PC-9 (cell line): ENCODE measurements at regions not wholly inside any gene's neighbourhood (a gene's known extent, or its start where the extent isn't known, plus 50 kb on each side); places are given as distances from the start of the nearest gene placed in this dataset.
A peak's percentile ranks its signal among the peaks of the same experiment; 100 is the strongest.

Experiments
- BruUV-seq: library from RNA; stranded (reverse); fragments of 400-500 nt; replicated peaks from 2 replicates; lab custom pipeline; 2021; lab: Mats Ljungman, UMichigan
- CTCF ChIA-PET: fragments of 300-600 bp; sonication (Branson Sonifier 250); formaldehyde crosslinking; loops from one replicate; lab custom pipeline; 2022; ENCODE audit warnings: antibody characterized with exemption; lab: Charles Lee
- POLR2A ChIA-PET: fragments of 300-600 bp; sonication (Branson Sonifier 250); formaldehyde crosslinking; loops from one replicate; lab custom pipeline; 2022; ENCODE audit warnings: antibody characterized with exemption; ENCODE audit not compliant: unreplicated experiment; lab: Charles Lee
- DNase-seq, 2 experiments: peaks; one replicate each; pipeline versions ENCODE4 v3.0.0 to v3.0.0-alpha.2; 2015 to 2022; ENCODE audit warnings: mixed read lengths in 1 of 2
- H2AFZ ChIP-seq: fragments of 200-600 bp; sonication (generic); 2 replicates; pipeline ENCODE4 v1.8.1; 2017; ENCODE audit warnings: antibody characterized with exemption
- H3F3A ChIP-seq: fragments of 200-600 bp; sonication (generic); 2 replicates; pipeline ENCODE4 v1.8.1; 2017; ENCODE audit warnings: antibody characterized with exemption, mild to moderate bottlenecking, low read depth; ENCODE audit not compliant: insufficient read depth
- H3K27ac ChIP-seq: fragments of 200-600 bp; sonication (generic); 2 replicates; pipeline ENCODE4 v1.6.1; 2016; ENCODE audit warnings: mixed run types
- H3K27me3 ChIP-seq: fragments of 200-600 bp; sonication (generic); 2 replicates; pipeline ENCODE4 v1.6.1; 2016; ENCODE audit warnings: low read depth, mixed run types; ENCODE audit not compliant: insufficient read depth
- H3K36me3 ChIP-seq: fragments of 200-600 bp; sonication (generic); 2 replicates; pipeline ENCODE4 v1.6.1; 2016; ENCODE audit warnings: low read depth, mixed run types
- H3K4me1 ChIP-seq: fragments of 200-600 bp; sonication (generic); replicated peaks from 2 replicates; pipeline ENCODE4 v1.6.1; 2016; ENCODE audit warnings: mixed run types; ENCODE audit not compliant: insufficient read depth
- H3K4me2 ChIP-seq: fragments of 200-600 bp; sonication (generic); 2 replicates; pipeline ENCODE4 v1.6.1; 2017; ENCODE audit warnings: mixed run types
- H3K4me3 ChIP-seq: fragments of 200-600 bp; sonication (generic); 2 replicates; pipeline ENCODE4 v1.6.1; 2016; ENCODE audit warnings: mixed run types
- H3K79me2 ChIP-seq: fragments of 200-600 bp; sonication (generic); 2 replicates; pipeline ENCODE4 v1.6.1; 2017; ENCODE audit warnings: low read depth, mixed run types
- H3K9me2 ChIP-seq: fragments of 200-600 bp; sonication (generic); 2 replicates; pipeline ENCODE4 v1.8.1; 2017; ENCODE audit warnings: mild to moderate bottlenecking; ENCODE audit not compliant: insufficient read depth
- H3K9me3 ChIP-seq: fragments of 200-600 bp; sonication (generic); 2 replicates; pipeline ENCODE4 v1.8.1; 2016; ENCODE audit warnings: low read depth; ENCODE audit not compliant: insufficient read depth
- H4K20me1 ChIP-seq: fragments of 200-600 bp; sonication (generic); 2 replicates; pipeline ENCODE4 v1.8.1; 2017; ENCODE audit not compliant: insufficient read depth
- EZH2 ChIP-seq: fragments of 200-600 bp; sonication (generic); IDR thresholded peaks from 2 replicates; pipeline ENCODE4 v1.8.0; 2017; ENCODE audit warnings: antibody characterized with exemption, low read depth
- intact Hi-C: fragments of 100-400 bp; cut with micrococcal nuclease; formaldehyde crosslinking; loops from one replicate; pipeline ENCODE4 v1.10.0; 2022; ENCODE audit not compliant: unreplicated experiment
- TF ChIP-seq, protein P1 (sequence below): fragments of 200-600 bp; sonication (generic); conservative IDR thresholded peaks from 2 replicates; pipeline ENCODE4 v1.6.1; 2017; ENCODE audit warnings: mixed run types, antibody characterized with exemption, mild to moderate bottlenecking, moderate library complexity

DNA sequence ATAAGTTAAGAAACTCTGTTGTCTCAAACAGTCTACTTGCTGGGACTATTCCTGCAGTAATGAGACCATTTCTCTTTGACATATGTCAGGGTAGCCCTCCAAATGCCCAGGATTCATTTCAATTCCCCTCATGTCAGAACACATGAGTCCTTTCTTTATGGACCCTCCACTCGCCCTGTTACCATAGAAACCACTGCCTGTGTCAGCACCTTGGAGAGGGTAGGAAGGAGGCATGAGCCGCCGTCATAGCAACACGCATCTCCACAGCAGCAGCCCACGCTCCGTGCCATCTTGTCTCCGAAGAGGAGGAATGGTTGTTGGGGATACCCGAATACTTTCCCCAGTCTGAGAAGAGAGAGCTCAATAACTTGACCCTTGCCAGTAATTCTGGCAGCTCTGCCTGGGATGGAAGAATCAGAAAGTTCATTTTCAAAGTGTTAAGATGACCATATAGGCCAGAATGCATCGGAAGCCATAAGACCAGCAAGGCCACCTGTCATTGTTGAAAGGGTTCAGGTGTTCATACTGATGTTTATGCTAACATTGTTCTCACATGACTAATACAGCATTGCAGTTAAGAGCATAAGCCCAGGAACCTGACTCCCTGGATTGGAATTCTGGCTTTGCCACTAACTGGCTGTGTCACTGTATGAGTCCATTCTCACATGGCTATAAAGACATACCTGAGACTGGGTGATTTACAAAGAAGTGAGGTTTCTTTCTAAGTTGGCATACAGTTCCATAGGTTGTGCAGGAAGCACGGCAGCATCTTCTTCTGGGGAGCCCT, 141.3 kb downstream of the ABCC12 start:
- H3K36me3 ChIP-seq = no peaks in the 10 kb centered on the region
- BruUV-seq = no TSS peak
- ChIA-PET POLR2A (interaction anchor here (0.6 kb wide), 1 partner anchor 112 kb away, joined by 3 read pairs; no protein-coding TSS in a partner anchor), CTCF (no interaction called here)
- intact Hi-C loops = loop anchor here (5.0 kb wide), 1 partner anchor 127 kb away; no protein-coding TSS in a partner anchor
- no peaks in the 10 kb centered on the region for H3K9me2 ChIP-seq
- H3K4me3 ChIP-seq = no peak overlapping the region
- H3K9me3 ChIP-seq = no peaks in the 10 kb centered on the region; the same call in 1 of the 2 replicates
- no peaks in the 10 kb centered on the region for H3K27me3 ChIP-seq
- no peak for TF ChIP-seq EZH2
- TF ChIP-seq, protein P1, sequence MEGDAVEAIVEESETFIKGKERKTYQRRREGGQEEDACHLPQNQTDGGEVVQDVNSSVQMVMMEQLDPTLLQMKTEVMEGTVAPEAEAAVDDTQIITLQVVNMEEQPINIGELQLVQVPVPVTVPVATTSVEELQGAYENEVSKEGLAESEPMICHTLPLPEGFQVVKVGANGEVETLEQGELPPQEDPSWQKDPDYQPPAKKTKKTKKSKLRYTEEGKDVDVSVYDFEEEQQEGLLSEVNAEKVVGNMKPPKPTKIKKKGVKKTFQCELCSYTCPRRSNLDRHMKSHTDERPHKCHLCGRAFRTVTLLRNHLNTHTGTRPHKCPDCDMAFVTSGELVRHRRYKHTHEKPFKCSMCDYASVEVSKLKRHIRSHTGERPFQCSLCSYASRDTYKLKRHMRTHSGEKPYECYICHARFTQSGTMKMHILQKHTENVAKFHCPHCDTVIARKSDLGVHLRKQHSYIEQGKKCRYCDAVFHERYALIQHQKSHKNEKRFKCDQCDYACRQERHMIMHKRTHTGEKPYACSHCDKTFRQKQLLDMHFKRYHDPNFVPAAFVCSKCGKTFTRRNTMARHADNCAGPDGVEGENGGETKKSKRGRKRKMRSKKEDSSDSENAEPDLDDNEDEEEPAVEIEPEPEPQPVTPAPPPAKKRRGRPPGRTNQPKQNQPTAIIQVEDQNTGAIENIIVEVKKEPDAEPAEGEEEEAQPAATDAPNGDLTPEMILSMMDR = no peak
- H3K4me1 ChIP-seq = peaks cover 16% of the 10 kb centered on the region
- H2AFZ ChIP-seq = no peak overlapping the region
- H4K20me1 ChIP-seq = no peaks in the 10 kb centered on the region
- H3K79me2 ChIP-seq = no peaks in the 10 kb centered on the region
- peak overlapping the region; percentile 89 for H3K27ac ChIP-seq
- H3K4me2 ChIP-seq = peak overlapping the region; percentile 32
- peaks cover 15% of the 10 kb centered on the region; the same call in 1 of the 2 replicates for H3F3A ChIP-seq
- peak; percentile 55 to 95 for DNase-seq

GRCh38 chr16:48013491-48013901, 142.3 kb downstream of the ABCC12 start:
- Histone ChIP-seq H3K4me3 (no peak overlapping the region), H3K9me2 (no peaks in the 10 kb centered on the region), H3K36me3 (no peaks in the 10 kb centered on the region), H2AFZ (no peak overlapping the region), H3F3A (peaks cover 15% of the 10 kb centered on the region; the same call in 1 of the 2 replicates), H3K27me3 (no peaks in the 10 kb centered on the region), H3K9me3 (no peaks in the 10 kb centered on the region; the same call in none of the 2 replicates), H4K20me1 (no peaks in the 10 kb centered on the region), H3K4me2 (no peak overlapping the region), H3K79me2 (no peaks in the 10 kb centered on the region), H3K4me1 (peaks cover 16% of the 10 kb centered on the region), H3K27ac (peak overlapping the region; percentile 89)
- POLR2A ChIA-PET = interaction anchor here (0.7 kb wide), 1 partner anchor 170 kb away, joined by 6 read pairs; no protein-coding TSS in a partner anchor
- CTCF ChIA-PET = no interaction called here
- TF ChIP-seq, protein P1 = no peak
- TF ChIP-seq EZH2 = no peak
- intact Hi-C loops = loop anchor here (5.0 kb wide), 1 partner anchor 126 kb away; no protein-coding TSS in a partner anchor
- peak; percentile 53 to 56 for DNase-seq
- no TSS peak for BruUV-seq

DNA sequence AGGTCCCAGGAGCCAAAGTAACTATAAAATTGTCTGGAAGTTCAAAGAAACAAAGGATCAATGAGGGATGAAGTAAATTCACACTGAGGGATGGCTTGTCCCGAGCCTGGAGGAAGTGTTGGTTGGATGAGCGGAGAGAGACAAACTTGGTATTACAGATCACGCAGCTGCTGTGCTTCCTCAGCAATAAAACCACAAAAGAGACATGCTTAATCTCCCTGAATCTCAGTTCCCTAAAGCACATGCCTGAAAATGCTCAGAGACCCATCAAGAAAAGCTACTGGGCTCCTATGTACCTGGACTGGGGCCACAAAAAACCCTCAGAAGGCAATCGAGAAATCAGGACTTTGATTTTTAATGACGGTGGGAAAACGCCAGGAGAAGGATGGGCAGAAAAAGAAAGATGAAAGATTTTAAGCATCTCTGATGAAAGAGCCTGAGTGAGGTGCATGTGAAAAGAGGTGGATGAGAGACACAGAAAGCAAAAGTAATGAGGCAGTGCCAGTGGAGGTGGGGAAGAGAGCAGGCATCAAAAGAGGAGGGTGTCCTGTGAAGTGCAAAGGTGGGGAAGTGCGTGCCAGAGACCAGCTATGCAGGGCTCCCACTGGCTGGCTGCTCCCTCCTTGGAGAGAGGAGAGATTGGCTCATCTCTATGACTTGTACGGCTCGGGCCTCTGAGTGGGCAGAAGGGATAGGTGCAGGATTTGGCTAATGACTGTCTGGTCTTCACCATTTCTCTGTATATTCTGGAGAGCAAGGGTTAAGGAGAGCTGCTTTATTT, 143.7 kb downstream of the ABCC12 start:
- Histone ChIP-seq H3K27ac (no peak overlapping the region), H3K79me2 (no peaks in the 10 kb centered on the region), H3K36me3 (no peaks in the 10 kb centered on the region), H3K4me3 (no peak overlapping the region), H3F3A (peaks cover 15% of the 10 kb centered on the region; the same call in 1 of the 2 replicates), H3K4me2 (no peak overlapping the region), H2AFZ (no peak overlapping the region), H3K4me1 (peaks cover 16% of the 10 kb centered on the region), H4K20me1 (no peaks in the 10 kb centered on the region), H3K9me3 (no peaks in the 10 kb centered on the region; the same call in none of the 2 replicates), H3K27me3 (no peaks in the 10 kb centered on the region), H3K9me2 (no peaks in the 10 kb centered on the region)
- POLR2A ChIA-PET = no interaction called here
- TF ChIP-seq, protein P1 = no peak
- no peak for TF ChIP-seq EZH2
- CTCF ChIA-PET = interaction anchor here (0.6 kb wide), 1 partner anchor 88 kb away, joined by 6 read pairs; no protein-coding TSS in a partner anchor
- intact Hi-C loops = loop anchor here (5.0 kb wide), 1 partner anchor 125 kb away; no protein-coding TSS in a partner anchor
- DNase-seq = no peak
- BruUV-seq = no TSS peak
